ENCODE measurements at regions not wholly inside any gene's neighbourhood (a gene's known extent, or its start where the extent isn't known, plus 50 kb on each side); places are given as distances from the start of the nearest gene placed in this dataset.

- TF ChIP-seq ZBTB49 (tag by site-specific recombination; IDR thresholded peaks at IDR 0.05; ENCODE audit: low read depth) (no peak), OSR2 (tag by site-specific recombination; IDR thresholded peaks at IDR 0.05) (no peak), ZNF239 (tag by site-specific recombination; IDR thresholded peaks at IDR 0.05) (no peak), ZNF274 (IDR thresholded peaks at IDR 0.05; ENCODE audit: low read length) (no peak), ZNF274 (tag by site-specific recombination; IDR thresholded peaks at IDR 0.05; ENCODE audit: borderline replicate concordance) (no peak), ZIC2 (tag by site-specific recombination; IDR thresholded peaks at IDR 0.05) (no peak), PBX3 (CRISPR knock-in tag; IDR thresholded peaks at IDR 0.05) (no peak), ZNF133 (tag by site-specific recombination; IDR thresholded peaks at IDR 0.05) (no peak), ZNF785 (tag by site-specific recombination; IDR thresholded peaks at IDR 0.05) (no peak), TCF7L2 (IDR thresholded peaks at IDR 0.05; ENCODE audit: borderline replicate concordance, low read depth, low read length) (no peak), ZNF354C (tag by site-specific recombination; IDR thresholded peaks at IDR 0.05; ENCODE audit: borderline replicate concordance, low read depth) (no peak), ZBTB20 (tag by site-specific recombination; IDR thresholded peaks at IDR 0.05) (no peak), PATZ1 (tag by site-specific recombination; IDR thresholded peaks at IDR 0.05) (no peak)
- TF ChIP-seq, protein P1, sequence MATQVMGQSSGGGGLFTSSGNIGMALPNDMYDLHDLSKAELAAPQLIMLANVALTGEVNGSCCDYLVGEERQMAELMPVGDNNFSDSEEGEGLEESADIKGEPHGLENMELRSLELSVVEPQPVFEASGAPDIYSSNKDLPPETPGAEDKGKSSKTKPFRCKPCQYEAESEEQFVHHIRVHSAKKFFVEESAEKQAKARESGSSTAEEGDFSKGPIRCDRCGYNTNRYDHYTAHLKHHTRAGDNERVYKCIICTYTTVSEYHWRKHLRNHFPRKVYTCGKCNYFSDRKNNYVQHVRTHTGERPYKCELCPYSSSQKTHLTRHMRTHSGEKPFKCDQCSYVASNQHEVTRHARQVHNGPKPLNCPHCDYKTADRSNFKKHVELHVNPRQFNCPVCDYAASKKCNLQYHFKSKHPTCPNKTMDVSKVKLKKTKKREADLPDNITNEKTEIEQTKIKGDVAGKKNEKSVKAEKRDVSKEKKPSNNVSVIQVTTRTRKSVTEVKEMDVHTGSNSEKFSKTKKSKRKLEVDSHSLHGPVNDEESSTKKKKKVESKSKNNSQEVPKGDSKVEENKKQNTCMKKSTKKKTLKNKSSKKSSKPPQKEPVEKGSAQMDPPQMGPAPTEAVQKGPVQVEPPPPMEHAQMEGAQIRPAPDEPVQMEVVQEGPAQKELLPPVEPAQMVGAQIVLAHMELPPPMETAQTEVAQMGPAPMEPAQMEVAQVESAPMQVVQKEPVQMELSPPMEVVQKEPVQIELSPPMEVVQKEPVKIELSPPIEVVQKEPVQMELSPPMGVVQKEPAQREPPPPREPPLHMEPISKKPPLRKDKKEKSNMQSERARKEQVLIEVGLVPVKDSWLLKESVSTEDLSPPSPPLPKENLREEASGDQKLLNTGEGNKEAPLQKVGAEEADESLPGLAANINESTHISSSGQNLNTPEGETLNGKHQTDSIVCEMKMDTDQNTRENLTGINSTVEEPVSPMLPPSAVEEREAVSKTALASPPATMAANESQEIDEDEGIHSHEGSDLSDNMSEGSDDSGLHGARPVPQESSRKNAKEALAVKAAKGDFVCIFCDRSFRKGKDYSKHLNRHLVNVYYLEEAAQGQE (tag by site-specific recombination; IDR thresholded peaks at IDR 0.05) = no peak
- TF ChIP-seq, protein P2, sequence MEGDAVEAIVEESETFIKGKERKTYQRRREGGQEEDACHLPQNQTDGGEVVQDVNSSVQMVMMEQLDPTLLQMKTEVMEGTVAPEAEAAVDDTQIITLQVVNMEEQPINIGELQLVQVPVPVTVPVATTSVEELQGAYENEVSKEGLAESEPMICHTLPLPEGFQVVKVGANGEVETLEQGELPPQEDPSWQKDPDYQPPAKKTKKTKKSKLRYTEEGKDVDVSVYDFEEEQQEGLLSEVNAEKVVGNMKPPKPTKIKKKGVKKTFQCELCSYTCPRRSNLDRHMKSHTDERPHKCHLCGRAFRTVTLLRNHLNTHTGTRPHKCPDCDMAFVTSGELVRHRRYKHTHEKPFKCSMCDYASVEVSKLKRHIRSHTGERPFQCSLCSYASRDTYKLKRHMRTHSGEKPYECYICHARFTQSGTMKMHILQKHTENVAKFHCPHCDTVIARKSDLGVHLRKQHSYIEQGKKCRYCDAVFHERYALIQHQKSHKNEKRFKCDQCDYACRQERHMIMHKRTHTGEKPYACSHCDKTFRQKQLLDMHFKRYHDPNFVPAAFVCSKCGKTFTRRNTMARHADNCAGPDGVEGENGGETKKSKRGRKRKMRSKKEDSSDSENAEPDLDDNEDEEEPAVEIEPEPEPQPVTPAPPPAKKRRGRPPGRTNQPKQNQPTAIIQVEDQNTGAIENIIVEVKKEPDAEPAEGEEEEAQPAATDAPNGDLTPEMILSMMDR (tag by site-specific recombination; IDR thresholded peaks at IDR 0.05) = no peak
Observed at GRCh38 chr3:20589275-20589674, 403.3 kb upstream of the SGO1 start.
